ENCODE measurements at regions not wholly inside any gene's neighbourhood (a gene's known extent, or its start where the extent isn't known, plus 50 kb on each side); places are given as distances from the start of the nearest gene placed in this dataset.

DNA sequence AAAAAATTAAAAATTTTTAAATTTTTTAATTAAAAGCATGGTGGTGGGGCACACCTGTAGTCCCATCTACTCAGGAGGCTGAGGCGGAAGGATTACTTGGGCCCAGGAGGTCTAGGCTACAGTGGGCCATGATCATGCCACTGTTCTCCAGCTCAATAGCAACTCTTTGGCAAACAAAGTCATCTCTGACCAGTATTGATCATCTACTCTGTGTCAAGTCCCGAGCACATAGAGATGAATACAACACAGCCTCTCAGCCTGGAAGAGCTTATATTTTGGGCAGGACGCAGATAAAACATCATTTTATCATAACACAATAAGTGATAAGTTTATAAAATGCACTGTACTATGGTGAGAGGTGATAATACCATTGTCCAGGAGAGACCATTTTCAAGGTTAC lies 281.6 kb upstream of the GADL1 start:
- no peak overlapping the region for H4K91ac ChIP-seq (ENCODE audit: low read length)
- no peak overlapping the region for H3K4me3 ChIP-seq (ENCODE audit: insufficient read depth in 1 of 2, low read depth in 1 of 2, low read length in 2 of 2)
- H3K9me3 ChIP-seq (ENCODE audit: control insufficient read depth, low read length) = no peaks in the 10 kb centered on the region
- H3K4me1 ChIP-seq (ENCODE audit: control insufficient read depth, insufficient read depth, low read depth, low read length) = peaks cover 2% of the 10 kb centered on the region
- no peak overlapping the region for H4K8ac ChIP-seq (ENCODE audit: low read length)
- H3K23ac ChIP-seq (ENCODE audit: low read length in 2 of 2) = no peak overlapping the region
- no peak overlapping the region for H3K27ac ChIP-seq (ENCODE audit: low read length, poor library complexity, severe bottlenecking)
- no peaks in the 10 kb centered on the region for H3K79me1 ChIP-seq (replicated peaks; ENCODE audit: low read length, poor library complexity, severe bottlenecking)
- H2AK5ac ChIP-seq (ENCODE audit: low read length, severe bottlenecking) = no peak overlapping the region
- H2BK5ac ChIP-seq (ENCODE audit: low read depth, low read length, poor library complexity, severe bottlenecking) = no peak overlapping the region
- no peak overlapping the region for H2BK15ac ChIP-seq (ENCODE audit: low read depth, poor library complexity, severe bottlenecking)
- no peaks in the 10 kb centered on the region for H3K36me3 ChIP-seq (ENCODE audit: control insufficient read depth in 1 of 2, insufficient read depth in 2 of 2, low read depth in 1 of 2, low read length in 2 of 2)
- 100% methylated on average over 1 of the region's 3 CpGs for WGBS
- H2AFZ ChIP-seq (ENCODE audit: low read depth, low read length) = no peak overlapping the region
- H3K4ac ChIP-seq (ENCODE audit: low read depth in 1 of 2, low read length in 2 of 2) = no peak overlapping the region
- H2BK12ac ChIP-seq (ENCODE audit: low read length in 2 of 2) = no peak overlapping the region
- no peaks in the 10 kb centered on the region for H3K27me3 ChIP-seq (ENCODE audit: control insufficient read depth in 1 of 2, insufficient read depth in 1 of 2, low read length in 2 of 2)
- no peak overlapping the region for H2BK120ac ChIP-seq (ENCODE audit: low read depth, low read length)
- H3K4me2 ChIP-seq (ENCODE audit: low read length, poor library complexity, severe bottlenecking) = no peak overlapping the region
- H3K9ac ChIP-seq (ENCODE audit: low read length) = no peak overlapping the region
- no peak for DNase-seq
- H3K14ac ChIP-seq (ENCODE audit: low read length in 2 of 2) = no peak overlapping the region
- no peak overlapping the region for H3K18ac ChIP-seq (ENCODE audit: low read depth in 1 of 2, low read length in 2 of 2)

DNA sequence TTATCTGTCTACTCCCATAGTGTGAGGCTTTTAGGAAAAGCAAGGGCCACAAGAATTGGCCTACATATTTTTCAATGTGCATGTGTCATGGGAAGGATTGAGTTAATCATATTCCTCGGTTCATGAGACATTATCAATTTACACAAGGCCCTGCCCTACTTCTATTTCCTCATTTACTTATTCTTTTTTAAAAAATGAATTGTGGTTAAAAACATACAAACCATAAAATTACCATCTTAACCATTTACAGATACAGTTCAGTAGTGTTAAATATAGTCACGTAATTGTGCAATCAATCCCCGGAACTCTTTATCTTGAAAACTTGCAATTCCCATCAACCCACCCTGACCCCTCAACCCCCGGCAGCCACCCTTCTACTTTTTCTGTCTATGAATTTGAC lies 284.0 kb upstream of the GADL1 start:
- Histone ChIP-seq H2AK5ac (ENCODE audit: low read length, severe bottlenecking) (no peak overlapping the region), H2BK12ac (ENCODE audit: low read length in 2 of 2) (no peak overlapping the region), H3K9ac (ENCODE audit: low read length) (no peak overlapping the region), H3K4ac (ENCODE audit: low read depth in 1 of 2, low read length in 2 of 2) (no peak overlapping the region), H2BK120ac (ENCODE audit: low read depth, low read length) (no peak overlapping the region), H2AFZ (ENCODE audit: low read depth, low read length) (no peak overlapping the region), H3K14ac (ENCODE audit: low read length in 2 of 2) (no peak overlapping the region), H3K18ac (ENCODE audit: low read depth in 1 of 2, low read length in 2 of 2) (no peak overlapping the region), H3K79me1 (replicated peaks; ENCODE audit: low read length, poor library complexity, severe bottlenecking) (no peaks in the 10 kb centered on the region), H3K9me3 (ENCODE audit: control insufficient read depth, low read length) (no peaks in the 10 kb centered on the region), H4K91ac (ENCODE audit: low read length) (no peak overlapping the region), H2BK5ac (ENCODE audit: low read depth, low read length, poor library complexity, severe bottlenecking) (no peak overlapping the region), H3K36me3 (ENCODE audit: control insufficient read depth in 1 of 2, insufficient read depth in 2 of 2, low read depth in 1 of 2, low read length in 2 of 2) (no peaks in the 10 kb centered on the region), H4K8ac (ENCODE audit: low read length) (no peak overlapping the region), H3K27ac (ENCODE audit: low read length, poor library complexity, severe bottlenecking) (no peak overlapping the region), H3K4me2 (ENCODE audit: low read length, poor library complexity, severe bottlenecking) (no peak overlapping the region), H3K4me1 (ENCODE audit: control insufficient read depth, insufficient read depth, low read depth, low read length) (no peaks in the 10 kb centered on the region), H3K27me3 (ENCODE audit: control insufficient read depth in 1 of 2, insufficient read depth in 1 of 2, low read length in 2 of 2) (no peaks in the 10 kb centered on the region), H2BK15ac (ENCODE audit: low read depth, poor library complexity, severe bottlenecking) (no peak overlapping the region), H3K4me3 (ENCODE audit: insufficient read depth in 1 of 2, low read depth in 1 of 2, low read length in 2 of 2) (no peak overlapping the region), H3K23ac (ENCODE audit: low read length in 2 of 2) (no peak overlapping the region)
- no peak for DNase-seq
- 100% methylated on average over 2 of the region's 4 CpGs for WGBS

DNA sequence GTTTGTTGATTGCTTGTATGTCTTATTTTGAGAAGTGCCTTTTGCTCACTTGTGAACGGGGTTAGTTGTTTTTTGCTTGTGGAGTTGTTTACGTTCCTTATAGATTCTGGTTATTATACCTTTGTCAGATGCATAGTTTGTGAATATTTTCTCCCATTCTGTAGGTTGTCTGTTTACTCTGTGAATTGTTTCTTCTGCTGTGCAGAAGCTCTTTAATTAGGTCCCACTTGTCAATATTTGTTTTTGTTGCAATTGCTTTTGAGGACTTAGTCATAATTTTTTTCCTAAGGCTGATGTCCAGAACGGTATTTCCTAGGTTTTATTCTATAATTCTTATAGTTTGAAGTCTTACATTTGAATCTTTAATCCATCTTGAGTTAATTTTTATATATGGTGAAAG lies 285.3 kb upstream of the GADL1 start:
- Histone ChIP-seq H2BK15ac (ENCODE audit: low read depth, poor library complexity, severe bottlenecking) (no peak overlapping the region), H3K14ac (ENCODE audit: low read length in 2 of 2) (no peak overlapping the region), H3K27ac (ENCODE audit: low read length, poor library complexity, severe bottlenecking) (no peak overlapping the region), H2BK120ac (ENCODE audit: low read depth, low read length) (no peak overlapping the region), H3K4me1 (ENCODE audit: control insufficient read depth, insufficient read depth, low read depth, low read length) (no peaks in the 10 kb centered on the region), H2AK5ac (ENCODE audit: low read length, severe bottlenecking) (no peak overlapping the region), H3K4me3 (ENCODE audit: insufficient read depth in 1 of 2, low read depth in 1 of 2, low read length in 2 of 2) (no peak overlapping the region), H3K4me2 (ENCODE audit: low read length, poor library complexity, severe bottlenecking) (no peak overlapping the region), H2BK5ac (ENCODE audit: low read depth, low read length, poor library complexity, severe bottlenecking) (no peak overlapping the region), H3K79me1 (replicated peaks; ENCODE audit: low read length, poor library complexity, severe bottlenecking) (no peaks in the 10 kb centered on the region), H2BK12ac (ENCODE audit: low read length in 2 of 2) (no peak overlapping the region), H3K9ac (ENCODE audit: low read length) (no peak overlapping the region), H2AFZ (ENCODE audit: low read depth, low read length) (no peak overlapping the region), H3K18ac (ENCODE audit: low read depth in 1 of 2, low read length in 2 of 2) (no peak overlapping the region), H3K4ac (ENCODE audit: low read depth in 1 of 2, low read length in 2 of 2) (no peak overlapping the region), H3K27me3 (ENCODE audit: control insufficient read depth in 1 of 2, insufficient read depth in 1 of 2, low read length in 2 of 2) (no peaks in the 10 kb centered on the region), H3K36me3 (ENCODE audit: control insufficient read depth in 1 of 2, insufficient read depth in 2 of 2, low read depth in 1 of 2, low read length in 2 of 2) (no peaks in the 10 kb centered on the region), H3K9me3 (ENCODE audit: control insufficient read depth, low read length) (no peaks in the 10 kb centered on the region), H4K8ac (ENCODE audit: low read length) (no peak overlapping the region), H4K91ac (ENCODE audit: low read length) (no peak overlapping the region), H3K23ac (ENCODE audit: low read length in 2 of 2) (no peak overlapping the region)
- DNase-seq = no peak
- 98% methylated on average over 2 of the region's 3 CpGs for WGBS

GRCh38 chr3:31180274-31180673 lies 285.8 kb upstream of the GADL1 start:
- H2BK12ac ChIP-seq (ENCODE audit: low read length in 2 of 2) = no peak overlapping the region
- 64% methylated on average over 1 of the region's 1 CpG for WGBS
- H3K4me3 ChIP-seq (ENCODE audit: insufficient read depth in 1 of 2, low read depth in 1 of 2, low read length in 2 of 2) = no peak overlapping the region
- DNase-seq = no peak
- H3K79me1 ChIP-seq (replicated peaks; ENCODE audit: low read length, poor library complexity, severe bottlenecking) = no peaks in the 10 kb centered on the region
- no peak overlapping the region for H2AFZ ChIP-seq (ENCODE audit: low read depth, low read length)
- no peak overlapping the region for H4K8ac ChIP-seq (ENCODE audit: low read length)
- no peaks in the 10 kb centered on the region for H3K36me3 ChIP-seq (ENCODE audit: control insufficient read depth in 1 of 2, insufficient read depth in 2 of 2, low read depth in 1 of 2, low read length in 2 of 2)
- no peak overlapping the region for H3K9ac ChIP-seq (ENCODE audit: low read length)
- H3K4me1 ChIP-seq (ENCODE audit: control insufficient read depth, insufficient read depth, low read depth, low read length) = no peaks in the 10 kb centered on the region
- H3K18ac ChIP-seq (ENCODE audit: low read depth in 1 of 2, low read length in 2 of 2) = no peak overlapping the region
- no peak overlapping the region for H3K4ac ChIP-seq (ENCODE audit: low read depth in 1 of 2, low read length in 2 of 2)
- H2BK5ac ChIP-seq (ENCODE audit: low read depth, low read length, poor library complexity, severe bottlenecking) = no peak overlapping the region
- H4K91ac ChIP-seq (ENCODE audit: low read length) = no peak overlapping the region
- H3K4me2 ChIP-seq (ENCODE audit: low read length, poor library complexity, severe bottlenecking) = no peak overlapping the region
- no peak overlapping the region for H2AK5ac ChIP-seq (ENCODE audit: low read length, severe bottlenecking)
- H3K27ac ChIP-seq (ENCODE audit: low read length, poor library complexity, severe bottlenecking) = no peak overlapping the region
- H3K27me3 ChIP-seq (ENCODE audit: control insufficient read depth in 1 of 2, insufficient read depth in 1 of 2, low read length in 2 of 2) = no peaks in the 10 kb centered on the region
- no peak overlapping the region for H3K23ac ChIP-seq (ENCODE audit: low read length in 2 of 2)
- no peak overlapping the region for H3K14ac ChIP-seq (ENCODE audit: low read length in 2 of 2)
- H3K9me3 ChIP-seq (ENCODE audit: control insufficient read depth, low read length) = no peaks in the 10 kb centered on the region
- H2BK120ac ChIP-seq (ENCODE audit: low read depth, low read length) = no peak overlapping the region
- no peak overlapping the region for H2BK15ac ChIP-seq (ENCODE audit: low read depth, poor library complexity, severe bottlenecking)
